ENCODE measurements at regions not wholly inside any gene's neighbourhood (a gene's known extent, or its start where the extent isn't known, plus 50 kb on each side); places are given as distances from the start of the nearest gene placed in this dataset.
"Not testable (repeated sequence)": the region's sequence is repeated elsewhere in the genome, so short reads cannot be mapped to it uniquely, and the experiment has no call there.

DNA sequence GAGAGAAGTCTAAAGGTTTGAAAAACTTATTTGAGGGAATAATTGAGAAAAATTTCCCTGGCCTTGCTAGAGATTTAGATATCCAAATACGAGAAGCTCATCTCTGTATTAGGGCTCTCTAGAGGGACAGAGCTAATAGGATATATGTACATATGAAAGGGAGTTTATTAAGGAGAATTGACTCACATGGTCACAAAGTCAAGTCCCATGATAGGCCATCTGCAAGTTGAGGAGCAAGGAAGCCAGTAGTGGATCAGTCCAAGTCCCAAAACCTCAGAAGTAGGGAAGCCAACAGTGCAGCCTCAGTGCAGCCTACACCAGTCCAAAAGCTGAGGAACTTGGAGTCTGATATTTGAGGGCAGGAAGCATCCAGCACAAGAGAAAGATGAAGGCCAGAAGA, 126.7 kb downstream of the PJA2 start:
- DNase-seq: not testable (repeated sequence)

DNA sequence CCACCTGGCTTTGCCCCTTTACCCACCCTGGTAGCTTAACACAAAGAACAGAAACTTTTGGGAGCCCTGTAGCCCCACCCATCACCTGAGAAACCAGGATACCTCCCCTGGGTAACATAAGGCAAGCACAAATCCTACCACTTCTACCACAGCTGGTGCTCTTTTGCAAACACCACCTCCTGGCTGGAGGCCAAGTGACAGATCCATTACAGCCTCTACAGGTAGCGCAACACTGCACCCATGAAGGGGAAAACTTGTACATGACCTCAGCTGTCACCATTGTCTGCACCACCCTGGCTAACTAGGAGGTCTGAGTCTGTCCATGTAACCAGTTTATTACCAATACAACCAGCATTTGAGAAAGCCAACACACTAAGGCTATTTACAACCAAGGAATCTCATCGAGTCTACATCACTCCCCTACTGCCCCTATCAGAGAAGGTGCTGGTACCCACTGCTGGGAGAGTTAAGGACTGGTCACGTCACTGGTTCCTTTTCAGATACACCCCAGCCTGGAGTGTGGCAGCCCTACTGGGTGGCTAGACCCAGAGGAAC, 128.6 kb downstream of the PJA2 start:
- DNase-seq: peak; percentile 63

DNA sequence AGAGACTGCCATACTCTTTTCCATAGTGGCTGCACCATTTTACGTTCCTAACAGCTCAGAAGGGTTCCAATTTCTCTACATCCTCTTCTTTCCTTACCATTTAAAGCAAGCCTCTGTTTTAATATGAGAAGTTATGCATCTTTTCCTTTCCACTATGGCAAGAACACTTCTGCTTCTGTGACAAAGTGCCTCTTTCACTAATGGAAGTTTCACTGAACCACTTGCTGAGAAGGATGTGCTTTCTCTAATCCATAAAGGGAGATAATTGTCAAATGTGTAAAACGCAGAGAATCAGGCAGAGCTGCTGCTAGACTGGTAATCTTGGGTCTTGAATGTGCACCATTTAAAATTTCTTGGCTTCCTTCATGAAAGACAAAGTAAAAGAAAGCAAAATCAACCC, 131.6 kb downstream of the PJA2 start:
- no peak for DNase-seq

DNA sequence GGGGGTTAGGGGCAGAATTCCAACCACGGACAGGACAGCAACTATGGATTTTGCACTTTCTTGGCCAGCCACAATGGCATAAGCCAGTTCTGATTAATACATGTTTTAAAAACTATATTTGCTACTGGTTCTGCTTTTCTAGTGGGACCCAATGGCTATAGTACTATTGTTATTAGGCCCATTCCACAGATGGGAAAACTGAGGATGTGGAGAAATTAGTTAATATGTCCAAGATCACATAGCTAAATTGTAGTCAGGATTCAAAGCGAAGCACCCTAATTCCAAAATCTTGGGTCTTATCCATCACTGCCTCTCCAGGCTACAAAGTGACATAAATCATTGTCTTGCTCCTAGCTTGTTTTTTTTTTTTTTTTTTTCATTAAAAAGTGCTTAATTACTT, 133.9 kb downstream of the PJA2 start:
- DNase-seq: no peak

DNA sequence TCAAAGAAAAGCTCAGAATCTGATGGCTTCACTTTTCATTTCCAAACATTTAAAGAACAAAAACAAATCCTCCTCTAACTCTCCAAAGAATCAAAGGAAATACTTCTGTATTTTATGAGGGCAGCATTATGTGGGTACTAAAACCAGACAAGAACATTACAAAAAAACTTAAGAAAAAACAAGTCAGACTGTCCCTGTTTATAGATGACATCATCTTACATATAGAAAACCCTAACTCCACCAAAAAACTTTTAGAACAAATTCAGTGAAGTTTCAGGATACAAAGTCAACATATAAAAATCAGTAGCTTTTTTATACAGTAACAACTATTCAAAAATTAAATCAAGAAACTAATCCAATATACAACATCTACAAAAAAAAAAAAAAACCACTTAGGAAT, 136.2 kb downstream of the PJA2 start:
- DNase-seq: no peak

DNA sequence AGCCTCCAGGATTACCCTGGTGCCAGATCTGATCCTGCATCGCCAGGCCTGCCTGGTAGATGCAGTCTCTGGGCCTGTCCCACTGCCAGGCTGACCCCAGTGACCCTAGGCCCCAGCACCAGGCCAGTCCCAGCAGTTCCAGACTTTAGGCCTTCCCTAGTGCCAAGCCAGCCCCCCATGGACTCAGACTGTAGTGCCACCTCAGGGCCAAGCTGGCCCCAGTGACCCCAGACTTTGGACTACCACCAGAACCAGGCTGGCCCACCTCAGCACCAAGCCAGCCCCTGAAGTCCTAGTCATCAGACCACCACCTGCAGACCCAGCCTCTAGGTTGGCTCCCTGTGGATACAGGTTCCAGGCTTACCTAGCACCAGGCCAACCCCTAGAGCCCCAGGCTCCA, 142.5 kb downstream of the PJA2 start:
- DNase-seq: no peak

DNA sequence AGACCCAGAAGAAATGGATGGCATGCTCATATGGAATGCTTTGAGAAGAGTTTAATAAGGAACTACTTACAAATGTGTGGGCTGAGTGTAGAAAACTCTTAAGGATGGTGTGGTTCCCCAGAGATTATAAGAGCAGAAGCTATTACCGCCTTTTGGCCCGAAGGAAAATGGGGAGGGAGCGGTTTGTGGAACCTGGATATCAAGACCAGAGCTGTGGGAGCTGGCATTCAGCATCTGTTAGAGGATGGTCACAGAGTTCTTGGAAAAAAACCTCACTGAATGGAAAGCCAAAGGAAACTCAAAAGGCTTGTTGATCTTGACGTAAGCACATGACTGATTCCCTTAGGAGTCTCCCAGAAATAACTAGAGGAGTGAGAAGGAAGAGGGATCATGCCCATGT, 151.0 kb downstream of the PJA2 start:
- DNase-seq: no peak

DNA sequence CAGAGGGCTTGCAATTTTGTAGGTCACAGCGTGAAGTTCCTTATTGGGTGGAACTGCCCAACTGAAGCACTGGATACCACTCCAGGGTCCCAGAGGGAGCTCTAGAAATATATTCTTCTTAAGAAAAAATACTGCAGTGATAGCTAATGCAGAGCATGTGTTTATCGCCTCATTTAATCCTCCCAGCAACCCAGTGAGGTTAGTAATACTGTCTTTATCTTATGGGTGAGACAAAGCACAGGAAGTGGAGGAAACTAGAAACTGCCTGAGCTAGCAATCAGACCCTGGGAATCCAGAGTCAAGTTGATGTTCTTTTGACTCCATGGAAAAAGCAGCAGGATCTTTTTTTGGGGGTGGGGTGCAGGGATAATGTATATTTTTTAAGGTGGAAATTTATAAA, 153.3 kb downstream of the PJA2 start:
- no peak for DNase-seq

DNA sequence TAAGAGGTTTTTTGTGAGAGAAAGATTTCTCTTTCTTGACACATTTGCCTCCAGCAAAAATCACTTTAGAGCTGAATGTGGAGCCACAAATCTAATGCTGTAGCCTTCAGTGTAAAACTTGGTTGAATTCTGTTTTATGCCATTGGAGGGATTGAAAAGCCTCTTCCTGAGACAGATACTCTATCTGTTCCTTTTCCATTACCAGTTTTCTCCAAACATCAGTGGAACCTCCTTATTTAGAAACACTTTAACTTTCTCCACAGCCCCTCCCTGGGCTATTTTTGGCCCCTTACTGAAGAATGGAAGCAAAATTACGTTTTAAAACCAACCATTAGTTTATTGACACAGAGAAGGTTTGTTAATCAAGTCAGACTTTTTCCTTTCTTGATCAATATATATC, 155.3 kb downstream of the PJA2 start:
- no peak for DNase-seq

DNA sequence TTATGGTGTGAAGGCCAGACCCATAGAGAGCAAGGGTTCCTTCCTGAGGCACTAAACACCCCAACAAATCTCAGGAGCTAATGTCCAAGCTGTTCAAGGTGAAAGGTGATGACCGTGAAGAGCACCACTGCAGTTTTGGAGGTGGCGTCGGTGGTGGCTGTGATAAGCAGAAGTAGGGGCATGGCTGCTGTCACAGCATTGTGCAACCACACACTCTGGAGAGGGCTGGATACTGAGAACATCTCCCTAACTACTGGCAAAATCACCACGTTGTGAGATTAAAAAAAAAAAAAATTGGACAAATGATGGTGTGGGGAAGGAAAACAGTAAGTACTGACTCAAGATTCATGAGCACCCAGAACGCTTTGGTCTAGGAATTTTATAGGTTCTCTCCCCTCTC, 156.5 kb downstream of the PJA2 start:
- no peak for DNase-seq

DNA sequence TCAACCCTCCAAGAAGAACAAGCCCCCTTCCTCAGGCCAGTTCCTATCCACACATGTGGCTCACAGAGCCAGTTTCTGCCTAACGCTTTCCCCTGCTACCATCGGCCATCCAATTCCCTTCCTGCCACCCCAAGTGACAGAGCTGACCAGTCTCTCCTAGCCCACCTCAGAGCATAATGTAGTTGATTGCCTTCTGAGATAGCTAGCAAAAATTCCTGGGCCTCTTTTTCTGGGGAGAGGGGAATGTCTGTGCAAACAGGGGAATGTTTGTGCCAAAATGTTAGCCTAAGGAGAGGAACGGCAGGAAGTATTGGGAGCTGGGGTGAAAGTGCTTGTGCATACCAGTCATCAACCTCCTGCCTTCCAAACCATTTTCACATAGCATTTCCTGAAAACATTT, 157.0 kb downstream of the PJA2 start:
- no peak for DNase-seq

DNA sequence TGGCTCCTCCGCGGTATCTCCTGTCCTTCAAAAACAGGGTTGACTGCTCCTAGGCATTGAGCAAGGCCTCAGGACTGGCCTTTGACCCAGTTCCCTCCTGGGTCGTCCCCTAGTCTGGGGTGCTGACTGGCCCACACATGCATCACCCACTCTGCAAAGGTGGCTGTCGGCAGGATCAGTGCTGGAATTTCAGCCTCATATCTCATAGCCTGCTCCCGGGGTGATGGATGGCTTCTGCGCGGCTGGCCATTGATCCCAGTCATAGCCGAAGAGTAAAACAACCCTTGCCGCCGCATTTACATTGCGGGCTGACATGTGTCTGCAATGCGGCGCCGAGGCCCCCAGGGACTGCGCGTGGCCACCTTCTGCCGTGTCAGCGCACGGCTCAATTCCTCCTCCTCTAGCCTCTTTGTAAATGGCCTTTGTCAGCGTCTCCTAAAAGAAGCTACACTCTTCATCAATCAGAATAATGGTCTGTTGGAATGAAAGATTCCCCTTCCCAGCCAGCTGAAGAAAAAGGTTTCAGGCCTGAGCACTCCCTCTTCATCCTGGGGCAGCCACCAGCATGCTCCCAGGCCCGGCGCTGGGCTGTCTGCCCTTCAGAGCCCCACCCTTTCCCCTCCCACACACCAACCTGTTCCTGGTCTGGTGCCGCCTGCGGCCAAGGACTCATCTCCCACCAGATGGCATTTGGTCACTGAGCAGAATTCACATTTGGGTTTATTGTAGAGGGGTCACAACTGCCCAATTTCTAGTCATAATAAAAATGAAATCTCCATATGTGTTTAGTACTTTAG, 159.0 kb downstream of the PJA2 start:
- DNase-seq: no peak

DNA sequence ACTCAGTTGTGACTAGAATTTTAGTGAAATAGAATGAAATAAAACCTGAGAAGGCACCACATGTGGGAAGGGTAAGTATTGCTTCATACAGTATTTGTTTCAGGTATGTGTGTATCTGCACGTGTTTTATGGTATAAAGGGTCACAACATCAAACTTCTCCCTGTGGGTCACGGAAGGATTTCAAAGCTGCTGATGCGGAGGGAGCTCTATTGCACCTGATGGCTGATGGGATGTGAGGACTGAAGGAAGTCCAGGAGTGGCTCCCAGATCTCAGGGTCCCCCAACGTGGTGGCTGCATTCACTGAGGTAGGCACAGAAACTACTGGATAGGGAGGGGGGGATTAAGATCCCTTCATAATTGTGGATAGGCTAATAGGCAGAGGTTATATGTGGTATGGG, 159.7 kb downstream of the PJA2 start:
- no peak for DNase-seq

DNA sequence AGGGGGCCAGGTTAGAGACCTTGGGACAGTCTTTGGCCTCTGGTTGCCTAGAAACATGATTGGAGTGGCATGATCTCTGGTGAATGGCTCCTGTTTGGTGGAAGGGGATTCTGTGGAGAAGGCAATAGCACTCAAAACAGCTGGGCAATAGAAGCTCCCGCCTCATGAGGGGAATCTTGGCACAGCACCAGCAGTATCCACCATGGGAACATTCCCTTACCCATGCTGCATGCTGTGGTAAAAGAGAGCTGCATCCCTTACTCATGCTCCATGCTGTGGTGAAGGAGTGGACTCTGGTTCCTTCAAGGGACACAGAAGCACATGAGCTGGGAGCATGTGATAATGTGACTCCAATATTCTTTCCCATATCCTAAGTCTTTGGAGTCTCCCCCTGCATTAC, 160.6 kb downstream of the PJA2 start:
- DNase-seq: no peak

DNA sequence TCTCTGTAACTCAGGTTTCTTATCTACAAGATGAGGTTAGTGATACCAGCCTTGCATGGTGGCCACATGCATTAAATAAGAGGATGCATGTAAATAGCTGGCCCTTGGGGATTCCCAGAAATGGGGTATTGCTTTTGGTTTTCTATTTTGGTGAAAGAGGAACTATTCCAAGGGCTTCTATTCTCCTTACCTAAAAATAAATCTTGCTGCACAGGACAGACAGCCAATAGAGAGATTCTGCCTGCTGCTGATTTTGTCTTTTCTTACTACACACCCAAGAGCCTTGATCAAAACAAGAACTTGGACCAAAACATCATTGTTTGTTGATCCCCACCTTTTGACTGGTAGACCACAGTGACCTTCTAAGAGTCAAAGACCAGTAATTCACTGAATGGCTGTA, 161.8 kb downstream of the PJA2 start:
- no peak for DNase-seq

DNA sequence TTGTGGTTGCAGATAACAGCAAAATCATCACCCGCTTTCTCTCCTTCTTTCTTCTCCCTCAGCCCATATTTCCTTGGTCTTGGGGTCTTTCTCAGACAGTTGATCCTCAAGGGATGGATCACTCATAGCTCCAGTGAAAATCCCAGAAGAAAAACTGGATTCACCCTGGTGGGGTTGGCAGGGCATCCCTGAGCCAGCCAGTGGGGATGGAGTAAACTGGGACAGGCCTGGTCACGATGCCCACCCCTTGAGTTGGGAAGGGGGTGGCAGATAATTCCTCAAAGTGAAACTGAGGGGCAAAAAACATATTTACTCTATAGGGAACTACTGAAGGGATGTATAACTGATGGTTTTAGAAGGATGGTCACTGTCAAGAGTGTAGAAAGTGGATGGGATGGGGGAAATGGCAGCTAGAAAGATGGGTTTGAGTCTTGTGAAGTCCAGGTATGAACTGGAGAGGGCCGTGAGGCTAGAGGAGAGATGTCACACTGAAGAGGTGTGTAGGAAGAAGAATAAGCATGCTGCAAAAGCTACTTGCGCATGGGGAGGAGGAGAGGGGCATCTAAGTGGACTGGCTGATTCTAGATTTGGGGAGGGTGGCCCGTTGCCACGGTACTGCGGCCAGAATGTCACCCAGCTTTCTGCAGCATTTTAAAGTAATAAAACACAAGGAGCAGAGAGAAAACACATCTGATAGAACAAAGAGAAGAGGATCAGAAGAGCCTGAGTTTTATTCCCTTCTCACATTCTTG, 162.8 kb downstream of the PJA2 start:
- DNase-seq: no peak

Measured in DMS153 (cell line).